ENCODE measurements at regions not wholly inside any gene's neighbourhood (a gene's known extent, or its start where the extent isn't known, plus 50 kb on each side); places are given as distances from the start of the nearest gene placed in this dataset.

- DNase-seq (ENCODE audit: low spot score): no peak
Observed at GRCh38 chr5:124060011-124060410, 548.0 kb downstream of the CSNK1G3 start.

- DNase-seq (ENCODE audit: low spot score): no peak
Observed at GRCh38 chr5:124059200-124059599, 547.2 kb downstream of the CSNK1G3 start.

- no peak for DNase-seq (ENCODE audit: low spot score)
Observed at GRCh38 chr5:124057724-124058231, 545.8 kb downstream of the CSNK1G3 start.

- DNase-seq (ENCODE audit: low spot score): no peak
Observed at GRCh38 chr5:124056991-124057723, 545.2 kb downstream of the CSNK1G3 start.

GRCh38 chr5:124056326-124056990, 544.5 kb downstream of the CSNK1G3 start:
- DNase-seq (ENCODE audit: low spot score): no peak

GRCh38 chr5:124055751-124056150, 543.8 kb downstream of the CSNK1G3 start:
- no peak for DNase-seq (ENCODE audit: low spot score)

- no peak for DNase-seq (ENCODE audit: low spot score)
Observed at GRCh38 chr5:124054564-124054963, 542.6 kb downstream of the CSNK1G3 start.

GRCh38 chr5:124053340-124053739, 541.4 kb downstream of the CSNK1G3 start:
- DNase-seq (ENCODE audit: low spot score): no peak

GRCh38 chr5:124052201-124052600, 540.2 kb downstream of the CSNK1G3 start:
- DNase-seq (ENCODE audit: low spot score): no peak

GRCh38 chr5:124050120-124050770, 538.3 kb downstream of the CSNK1G3 start:
- DNase-seq (ENCODE audit: low spot score): no peak

- DNase-seq (ENCODE audit: low spot score): no peak
Observed at GRCh38 chr5:124045412-124045811, 533.4 kb downstream of the CSNK1G3 start.

GRCh38 chr5:124044613-124045012, 532.6 kb downstream of the CSNK1G3 start:
- DNase-seq (ENCODE audit: low spot score): no peak

- DNase-seq (ENCODE audit: low spot score): no peak
Observed at GRCh38 chr5:124043456-124043855, 531.5 kb downstream of the CSNK1G3 start.

- DNase-seq (ENCODE audit: low spot score): no peak
Observed at GRCh38 chr5:124040799-124041198, 528.8 kb downstream of the CSNK1G3 start.

GRCh38 chr5:124039410-124039809, 527.4 kb downstream of the CSNK1G3 start:
- DNase-seq (ENCODE audit: low spot score): no peak

- DNase-seq (ENCODE audit: low spot score): no peak
Observed at GRCh38 chr5:124036786-124037185, 524.8 kb downstream of the CSNK1G3 start.

- no peak for DNase-seq (ENCODE audit: low spot score)
Observed at GRCh38 chr5:124034963-124035362, 523.0 kb downstream of the CSNK1G3 start.

- no peak for DNase-seq (ENCODE audit: low spot score)
Observed at GRCh38 chr5:124034083-124034700, 522.2 kb downstream of the CSNK1G3 start.

- DNase-seq (ENCODE audit: low spot score): no peak
Observed at GRCh38 chr5:124030043-124030491, 518.1 kb downstream of the CSNK1G3 start.

GRCh38 chr5:124027441-124027840, 515.5 kb downstream of the CSNK1G3 start:
- no peak for DNase-seq (ENCODE audit: low spot score)

- DNase-seq (ENCODE audit: low spot score): no peak
Observed at GRCh38 chr5:124025306-124025845, 513.4 kb downstream of the CSNK1G3 start.

GRCh38 chr5:124022966-124023365, 511.0 kb downstream of the CSNK1G3 start:
- no peak for DNase-seq (ENCODE audit: low spot score)

All from AG08396 (cell line).